ENCODE measurements at regions not wholly inside any gene's neighbourhood (a gene's known extent, or its start where the extent isn't known, plus 50 kb on each side); places are given as distances from the start of the nearest gene placed in this dataset.
"Not testable (repeated sequence)": the region's sequence is repeated elsewhere in the genome, so short reads cannot be mapped to it uniquely, and the experiment has no call there.

GRCh38 chr7:86592185-86592584, 51.5 kb upstream of the GRM3 start:
- DNase-seq, result no peak

- DNase-seq, result no peak
These were observed 69.7 kb upstream of the GRM3 start for GRCh38 chr7:86574006-86574405.

GRCh38 chr7:86558680-86559501, 84.8 kb upstream of the GRM3 start:
- DNase-seq, result peak; percentile 5 to 9

GRCh38 chr7:86534641-86535040, 109.1 kb upstream of the GRM3 start:
- DNase-seq, result no peak

- no peak for DNase-seq
These were observed 139.5 kb upstream of the GRM3 start for GRCh38 chr7:86504229-86504628.

- DNase-seq, result no peak
These were observed 143.7 kb upstream of the GRM3 start for GRCh38 chr7:86499986-86500385.

- DNase-seq, result no peak
These were observed 157.9 kb upstream of the GRM3 start for GRCh38 chr7:86485827-86486226.

GRCh38 chr7:86479144-86479543, 164.6 kb upstream of the GRM3 start:
- DNase-seq, result no peak

- DNase-seq, result no peak
These were observed 166.3 kb upstream of the GRM3 start for GRCh38 chr7:86477343-86477935.

- DNase-seq, result no peak
These were observed 172.9 kb upstream of the GRM3 start for GRCh38 chr7:86470763-86471162.

- peak; percentile 59 to 79 for DNase-seq
These were observed 173.9 kb upstream of the GRM3 start for GRCh38 chr7:86469680-86470295.

GRCh38 chr7:86454753-86455152, 189.0 kb upstream of the GRM3 start:
- DNase-seq, result no peak

GRCh38 chr7:86453454-86453853, 190.3 kb upstream of the GRM3 start:
- no peak for DNase-seq

- no peak for DNase-seq
These were observed 194.9 kb upstream of the GRM3 start for GRCh38 chr7:86448856-86449255.

- DNase-seq, result no peak
These were observed 198.4 kb upstream of the GRM3 start for GRCh38 chr7:86445285-86445684.

- no peak for DNase-seq
These were observed 199.5 kb upstream of the GRM3 start for GRCh38 chr7:86444245-86444644.

- DNase-seq, result not testable (repeated sequence)
These were observed 203.3 kb upstream of the GRM3 start for GRCh38 chr7:86440420-86440819.

GRCh38 chr7:86437951-86438450, 205.7 kb upstream of the GRM3 start:
- DNase-seq, result no peak

GRCh38 chr7:86431761-86432160, 211.9 kb upstream of the GRM3 start:
- DNase-seq, result no peak

GRCh38 chr7:86411814-86412213, 231.9 kb upstream of the GRM3 start:
- DNase-seq, result no peak

- no peak for DNase-seq
These were observed 236.4 kb upstream of the GRM3 start for GRCh38 chr7:86407291-86407690.

GRCh38 chr7:86391813-86392212, 251.9 kb upstream of the GRM3 start:
- DNase-seq, result no peak

GRCh38 chr7:86375602-86376001, 268.1 kb upstream of the GRM3 start:
- DNase-seq, result not testable (repeated sequence)

- no peak for DNase-seq
These were observed 271.4 kb upstream of the GRM3 start for GRCh38 chr7:86372262-86372661.
